BE2C (cell line): ENCODE measurements at regions not wholly inside any gene's neighbourhood (a gene's known extent, or its start where the extent isn't known, plus 50 kb on each side); places are given as distances from the start of the nearest gene placed in this dataset.

Source experiments
- DNase-seq: peaks from one replicate; pipeline ENCODE4 v3.0.0-alpha.2; 2020
- H3K27me3 ChIP-seq: fragments of 250-450 bp; sonication (Bioruptor Pico); 2 replicates; pipeline ENCODE4 v1.5.1; 2020; ENCODE audit warnings: mild to moderate bottlenecking
- H3K36me3 ChIP-seq: fragments of 250-450 bp; sonication (Bioruptor Pico); 2 replicates; pipeline ENCODE4 v1.5.1; 2020; ENCODE audit warnings: mild to moderate bottlenecking
- H3K4me1 ChIP-seq: fragments of 250-450 bp; sonication (Bioruptor Pico); 2 replicates; pipeline ENCODE4 v1.5.1; 2020
- H3K4me3 ChIP-seq: 2 replicates; pipeline ENCODE4 v1.5.1; 2011; ENCODE audit warnings: low read depth, low read length
- H3K9me3 ChIP-seq: fragments of 250-450 bp; sonication (Bioruptor Pico); 2 replicates; pipeline ENCODE4 v1.5.1; 2020
- TF ChIP-seq, protein P1 (sequence below): IDR thresholded peaks from 2 replicates; pipeline ENCODE4 v1.5.1; 2012; ENCODE audit warnings: mild to moderate bottlenecking, low read depth, low read length

DNA sequence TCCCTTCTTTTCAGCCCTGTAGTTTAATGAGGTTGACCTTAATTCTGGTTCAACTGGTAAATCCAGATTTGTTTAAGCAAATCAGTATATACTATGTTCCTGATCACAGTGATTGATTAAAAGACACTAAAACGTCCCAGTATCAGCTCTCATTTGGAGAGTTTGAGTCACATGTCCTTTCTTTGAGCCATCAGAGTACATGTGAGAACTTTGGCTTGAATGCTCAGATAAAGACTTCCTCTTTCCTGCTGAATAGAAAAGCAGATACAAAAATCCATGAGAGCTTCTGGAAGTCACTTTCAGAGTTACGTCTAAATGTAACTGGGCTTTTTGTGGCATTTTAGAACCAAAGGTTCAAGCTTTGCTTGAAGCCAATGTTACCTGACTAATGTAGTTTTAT, 341.8 kb upstream of the SATB1 start:
- Histone ChIP-seq H3K4me1 (no peaks in the 10 kb centered on the region), H3K36me3 (no peaks in the 10 kb centered on the region), H3K27me3 (no peaks in the 10 kb centered on the region), H3K9me3 (no peaks in the 10 kb centered on the region), H3K4me3 (no peak overlapping the region)
- TF ChIP-seq, protein P1, sequence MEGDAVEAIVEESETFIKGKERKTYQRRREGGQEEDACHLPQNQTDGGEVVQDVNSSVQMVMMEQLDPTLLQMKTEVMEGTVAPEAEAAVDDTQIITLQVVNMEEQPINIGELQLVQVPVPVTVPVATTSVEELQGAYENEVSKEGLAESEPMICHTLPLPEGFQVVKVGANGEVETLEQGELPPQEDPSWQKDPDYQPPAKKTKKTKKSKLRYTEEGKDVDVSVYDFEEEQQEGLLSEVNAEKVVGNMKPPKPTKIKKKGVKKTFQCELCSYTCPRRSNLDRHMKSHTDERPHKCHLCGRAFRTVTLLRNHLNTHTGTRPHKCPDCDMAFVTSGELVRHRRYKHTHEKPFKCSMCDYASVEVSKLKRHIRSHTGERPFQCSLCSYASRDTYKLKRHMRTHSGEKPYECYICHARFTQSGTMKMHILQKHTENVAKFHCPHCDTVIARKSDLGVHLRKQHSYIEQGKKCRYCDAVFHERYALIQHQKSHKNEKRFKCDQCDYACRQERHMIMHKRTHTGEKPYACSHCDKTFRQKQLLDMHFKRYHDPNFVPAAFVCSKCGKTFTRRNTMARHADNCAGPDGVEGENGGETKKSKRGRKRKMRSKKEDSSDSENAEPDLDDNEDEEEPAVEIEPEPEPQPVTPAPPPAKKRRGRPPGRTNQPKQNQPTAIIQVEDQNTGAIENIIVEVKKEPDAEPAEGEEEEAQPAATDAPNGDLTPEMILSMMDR = no peak
- no peak for DNase-seq

DNA sequence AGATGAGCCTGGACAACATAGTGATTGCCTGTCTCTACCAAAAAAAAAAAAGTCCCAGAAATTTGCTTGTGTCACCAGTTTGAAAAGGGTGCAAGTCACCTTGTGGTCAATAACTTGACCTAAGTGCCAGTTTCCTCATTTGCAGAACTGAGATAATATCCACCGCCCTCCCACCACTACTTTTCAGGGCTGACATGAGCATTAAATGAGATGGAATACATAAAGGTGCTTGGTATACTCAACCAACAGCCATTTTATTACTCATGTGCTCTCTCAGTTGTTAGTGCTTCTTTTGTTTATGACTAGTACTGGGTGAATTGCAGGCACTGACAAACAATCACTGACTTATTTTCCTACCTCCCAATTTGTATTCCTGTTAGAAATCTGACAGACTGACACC, 340.5 kb upstream of the SATB1 start:
- Histone ChIP-seq H3K4me1 (no peaks in the 10 kb centered on the region), H3K9me3 (no peaks in the 10 kb centered on the region), H3K27me3 (no peaks in the 10 kb centered on the region), H3K36me3 (no peaks in the 10 kb centered on the region), H3K4me3 (no peak overlapping the region)
- TF ChIP-seq, protein P1 = no peak
- DNase-seq = no peak

DNA sequence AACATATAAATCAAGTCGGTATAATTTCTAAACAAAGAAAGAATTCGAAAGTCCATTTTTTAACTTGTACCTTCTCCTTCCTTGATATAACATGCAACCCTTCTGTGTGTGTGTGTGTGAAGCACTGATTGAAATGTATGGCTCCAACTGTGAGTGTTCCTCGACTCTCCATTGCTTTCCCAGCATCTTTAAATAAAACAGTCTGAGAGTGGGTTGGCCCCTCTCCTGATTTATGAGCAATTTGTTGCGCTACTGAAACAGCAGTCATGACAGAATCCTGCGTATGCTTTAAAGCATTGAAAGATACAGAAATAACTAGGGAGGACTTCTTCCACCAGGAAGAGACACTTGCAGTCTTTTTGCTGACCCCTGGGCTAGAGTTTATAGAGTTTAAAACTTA, 340.0 kb upstream of the SATB1 start:
- no peak for DNase-seq
- Histone ChIP-seq H3K4me3 (no peak overlapping the region), H3K36me3 (no peaks in the 10 kb centered on the region), H3K9me3 (no peaks in the 10 kb centered on the region), H3K4me1 (no peaks in the 10 kb centered on the region), H3K27me3 (no peaks in the 10 kb centered on the region)
- TF ChIP-seq, protein P1 = no peak

DNA sequence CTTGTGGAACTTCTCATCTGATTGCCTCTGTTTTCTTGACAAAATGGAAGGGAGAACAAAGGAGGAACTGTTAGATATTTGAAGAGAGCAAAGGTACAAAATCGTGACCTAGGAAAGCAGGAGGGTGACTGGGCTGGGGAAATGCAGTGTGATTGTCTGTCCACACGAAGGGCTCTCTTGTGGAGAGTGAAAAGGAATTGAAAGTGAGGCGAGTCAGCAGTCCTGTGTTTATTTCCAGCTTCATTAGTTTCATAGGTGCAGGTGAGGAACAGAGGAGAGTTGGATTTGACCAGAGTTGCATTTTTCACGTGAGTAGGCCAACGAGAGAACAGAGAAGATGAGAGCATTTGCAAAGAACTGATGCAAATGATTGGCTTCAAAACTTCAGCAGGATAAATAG, 336.4 kb upstream of the SATB1 start:
- H3K27me3 ChIP-seq = no peaks in the 10 kb centered on the region
- no peak overlapping the region for H3K4me3 ChIP-seq
- no peaks in the 10 kb centered on the region for H3K9me3 ChIP-seq
- H3K36me3 ChIP-seq = no peaks in the 10 kb centered on the region
- H3K4me1 ChIP-seq = no peaks in the 10 kb centered on the region
- DNase-seq = no peak
- TF ChIP-seq, protein P1 = no peak

DNA sequence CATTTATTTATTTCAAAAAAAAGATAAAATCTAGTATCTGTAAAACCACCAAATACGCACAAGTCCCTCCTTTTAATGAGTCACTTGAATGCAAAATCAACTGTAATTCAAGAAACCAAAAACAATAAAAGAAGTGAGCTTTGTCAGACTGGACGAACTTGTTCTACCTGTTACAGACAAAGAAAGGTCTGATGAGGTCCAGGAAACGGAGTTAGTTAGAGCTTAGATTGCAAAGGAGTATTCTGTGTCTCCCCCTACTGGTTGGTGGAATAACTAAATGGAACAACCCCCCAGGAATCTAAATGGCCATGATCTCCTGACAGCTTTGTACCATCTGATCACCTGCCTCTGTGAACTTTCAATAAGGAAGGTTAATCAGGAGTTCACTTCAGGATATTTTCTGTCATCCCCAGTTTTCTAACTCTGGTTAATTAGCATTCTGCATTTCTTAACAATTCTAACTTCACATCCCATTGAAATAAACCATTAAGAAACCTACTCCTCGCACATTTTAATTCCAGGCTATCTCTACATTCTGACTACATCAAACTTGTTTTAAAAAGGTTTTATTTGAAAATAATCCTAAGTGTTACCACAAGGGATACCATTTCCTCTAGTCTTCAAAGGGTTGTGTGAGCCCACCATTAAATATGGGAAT, 333.0 kb upstream of the SATB1 start:
- Histone ChIP-seq H3K4me3 (no peak overlapping the region), H3K27me3 (no peaks in the 10 kb centered on the region), H3K4me1 (no peaks in the 10 kb centered on the region), H3K9me3 (no peaks in the 10 kb centered on the region), H3K36me3 (no peaks in the 10 kb centered on the region)
- no peak for DNase-seq
- TF ChIP-seq, protein P1 = peak; percentile 73

DNA sequence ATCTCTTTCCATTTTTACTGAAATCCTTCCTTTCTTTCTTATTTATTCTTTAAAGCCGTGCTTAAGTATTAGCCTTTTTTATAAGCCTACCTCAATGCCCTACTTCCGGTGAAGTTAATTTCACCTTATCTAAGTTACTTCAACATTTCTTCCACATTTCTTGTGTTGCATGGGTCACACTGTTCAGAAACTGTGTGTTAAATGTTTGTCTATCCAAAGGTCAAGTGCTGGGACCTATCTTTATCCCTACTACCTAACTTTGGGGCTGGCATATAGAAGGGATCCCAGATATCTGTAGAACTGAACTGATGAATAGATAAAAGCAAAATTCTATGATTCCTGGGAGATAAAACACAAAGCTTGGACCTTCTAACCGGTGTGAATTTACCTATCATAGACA, 332.3 kb upstream of the SATB1 start:
- Histone ChIP-seq H3K4me1 (no peaks in the 10 kb centered on the region), H3K9me3 (no peaks in the 10 kb centered on the region), H3K4me3 (no peak overlapping the region), H3K36me3 (no peaks in the 10 kb centered on the region), H3K27me3 (no peaks in the 10 kb centered on the region)
- DNase-seq = no peak
- TF ChIP-seq, protein P1 = no peak
